ENCODE measurements at regions not wholly inside any gene's neighbourhood (a gene's known extent, or its start where the extent isn't known, plus 50 kb on each side); places are given as distances from the start of the nearest gene placed in this dataset.

- TF ChIP-seq TAF1 (IDR thresholded peaks at IDR 0.05; ENCODE audit: low read depth) (no peak), CTCF (IDR thresholded peaks at IDR 0.05; ENCODE audit: poor library complexity, severe bottlenecking) (no peak), RAD21 (conservative IDR thresholded peaks at IDR 0.05) (no peak)
Measured at GRCh38 chr12:72974954-72975555, 702.9 kb downstream of the TRHDE start.

All from neural cell (in vitro differentiated cells).